ENCODE measurements at regions not wholly inside any gene's neighbourhood (a gene's known extent, or its start where the extent isn't known, plus 50 kb on each side); places are given as distances from the start of the nearest gene placed in this dataset.

GRCh38 chr6:21349834-21350233, 243.7 kb upstream of the SOX4 start:
- Histone ChIP-seq H3K36me3 (ENCODE audit: control insufficient read depth, insufficient read depth, low read length) (no peaks in the 10 kb centered on the region), H3K4me3 (ENCODE audit: low read length) (no peak overlapping the region), H3K27me3 (ENCODE audit: control insufficient read depth, insufficient read depth, low read length) (no peaks in the 10 kb centered on the region), H3K4me1 (ENCODE audit: control insufficient read depth, insufficient read depth, low read length) (0 out of 2 replicates have a peak, but pooled peaks cover 2% of the 10 kb centered on the region), H3K27ac (ENCODE audit: low read length) (no peak overlapping the region), H3K9me3 (ENCODE audit: control insufficient read depth, insufficient read depth, low read length) (no peaks in the 10 kb centered on the region)
- no peak for DNase-seq (ENCODE audit: low read depth, low spot score)
- no CpG with 5 or more reads among the region's 3 CpGs for WGBS (ENCODE audit: insufficient coverage, insufficient read length)

- Histone ChIP-seq H3K4me1 (ENCODE audit: control insufficient read depth, insufficient read depth, low read length) (0 out of 2 replicates have a peak, but pooled peaks cover 2% of the 10 kb centered on the region), H3K9me3 (ENCODE audit: control insufficient read depth, insufficient read depth, low read length) (no peaks in the 10 kb centered on the region), H3K4me3 (ENCODE audit: low read length) (no peak overlapping the region), H3K27ac (ENCODE audit: low read length) (no peak overlapping the region), H3K36me3 (ENCODE audit: control insufficient read depth, insufficient read depth, low read length) (no peaks in the 10 kb centered on the region), H3K27me3 (ENCODE audit: control insufficient read depth, insufficient read depth, low read length) (no peaks in the 10 kb centered on the region)
- WGBS (ENCODE audit: insufficient coverage, insufficient read length): no CpG with 5 or more reads among the region's 5 CpGs
- no peak for DNase-seq (ENCODE audit: low read depth, low spot score)
Measured at GRCh38 chr6:21350926-21351325, 242.6 kb upstream of the SOX4 start.

- WGBS (ENCODE audit: insufficient coverage, insufficient read length): no CpG with 5 or more reads among the region's 2 CpGs
- H3K27ac ChIP-seq (ENCODE audit: low read length): no peak overlapping the region
- H3K36me3 ChIP-seq (ENCODE audit: control insufficient read depth, insufficient read depth, low read length): no peaks in the 10 kb centered on the region
- H3K4me3 ChIP-seq (ENCODE audit: low read length): no peak overlapping the region
- H3K4me1 ChIP-seq (ENCODE audit: control insufficient read depth, insufficient read depth, low read length): 0 out of 2 replicates have a peak, but pooled peaks cover under 1% of the 10 kb centered on the region
- H3K27me3 ChIP-seq (ENCODE audit: control insufficient read depth, insufficient read depth, low read length): no peaks in the 10 kb centered on the region
- no peaks in the 10 kb centered on the region for H3K9me3 ChIP-seq (ENCODE audit: control insufficient read depth, insufficient read depth, low read length)
- no peak for DNase-seq (ENCODE audit: low read depth, low spot score)
Measured at GRCh38 chr6:21352131-21352530, 241.4 kb upstream of the SOX4 start.

GRCh38 chr6:21354805-21355238, 238.7 kb upstream of the SOX4 start:
- no peak for DNase-seq (ENCODE audit: low read depth, low spot score)
- H3K27me3 ChIP-seq (ENCODE audit: control insufficient read depth, insufficient read depth, low read length): no peaks in the 10 kb centered on the region
- no peaks in the 10 kb centered on the region for H3K9me3 ChIP-seq (ENCODE audit: control insufficient read depth, insufficient read depth, low read length)
- H3K36me3 ChIP-seq (ENCODE audit: control insufficient read depth, insufficient read depth, low read length): no peaks in the 10 kb centered on the region
- H3K4me1 ChIP-seq (ENCODE audit: control insufficient read depth, insufficient read depth, low read length): no peaks in the 10 kb centered on the region
- WGBS (ENCODE audit: insufficient coverage, insufficient read length): no CpG with 5 or more reads among the region's 3 CpGs
- H3K27ac ChIP-seq (ENCODE audit: low read length): no peak overlapping the region
- H3K4me3 ChIP-seq (ENCODE audit: low read length): no peak overlapping the region

GRCh38 chr6:21355638-21356037, 237.9 kb upstream of the SOX4 start:
- Histone ChIP-seq H3K27ac (ENCODE audit: low read length) (no peak overlapping the region), H3K36me3 (ENCODE audit: control insufficient read depth, insufficient read depth, low read length) (no peaks in the 10 kb centered on the region), H3K27me3 (ENCODE audit: control insufficient read depth, insufficient read depth, low read length) (no peaks in the 10 kb centered on the region), H3K4me3 (ENCODE audit: low read length) (no peak overlapping the region), H3K4me1 (ENCODE audit: control insufficient read depth, insufficient read depth, low read length) (peaks cover 1% of the 10 kb centered on the region; the same call in 1 of the 2 replicates), H3K9me3 (ENCODE audit: control insufficient read depth, insufficient read depth, low read length) (no peaks in the 10 kb centered on the region)
- DNase-seq (ENCODE audit: low read depth, low spot score): no peak
- WGBS (ENCODE audit: insufficient coverage, insufficient read length): no CpG with 5 or more reads among the region's 4 CpGs

- no peaks in the 10 kb centered on the region for H3K9me3 ChIP-seq (ENCODE audit: control insufficient read depth, insufficient read depth, low read length)
- H3K4me1 ChIP-seq (ENCODE audit: control insufficient read depth, insufficient read depth, low read length): peaks cover 1% of the 10 kb centered on the region; the same call in 1 of the 2 replicates
- DNase-seq (ENCODE audit: low read depth, low spot score): no peak
- no peaks in the 10 kb centered on the region for H3K27me3 ChIP-seq (ENCODE audit: control insufficient read depth, insufficient read depth, low read length)
- no CpG with 5 or more reads among the region's 8 CpGs for WGBS (ENCODE audit: insufficient coverage, insufficient read length)
- no peak overlapping the region for H3K27ac ChIP-seq (ENCODE audit: low read length)
- H3K4me3 ChIP-seq (ENCODE audit: low read length): no peak overlapping the region
- H3K36me3 ChIP-seq (ENCODE audit: control insufficient read depth, insufficient read depth, low read length): no peaks in the 10 kb centered on the region
Measured at GRCh38 chr6:21357262-21357661, 236.3 kb upstream of the SOX4 start.

- no peak overlapping the region for H3K27ac ChIP-seq (ENCODE audit: low read length)
- no CpG with 5 or more reads among the region's 2 CpGs for WGBS (ENCODE audit: insufficient coverage, insufficient read length)
- H3K27me3 ChIP-seq (ENCODE audit: control insufficient read depth, insufficient read depth, low read length): no peaks in the 10 kb centered on the region
- no peak overlapping the region for H3K4me3 ChIP-seq (ENCODE audit: low read length)
- H3K36me3 ChIP-seq (ENCODE audit: control insufficient read depth, insufficient read depth, low read length): no peaks in the 10 kb centered on the region
- no peaks in the 10 kb centered on the region for H3K9me3 ChIP-seq (ENCODE audit: control insufficient read depth, insufficient read depth, low read length)
- peaks cover 1% of the 10 kb centered on the region; the same call in 1 of the 2 replicates for H3K4me1 ChIP-seq (ENCODE audit: control insufficient read depth, insufficient read depth, low read length)
- no peak for DNase-seq (ENCODE audit: low read depth, low spot score)
Measured at GRCh38 chr6:21359926-21360325, 233.6 kb upstream of the SOX4 start.

GRCh38 chr6:21360336-21360735, 233.2 kb upstream of the SOX4 start:
- H3K36me3 ChIP-seq (ENCODE audit: control insufficient read depth, insufficient read depth, low read length): no peaks in the 10 kb centered on the region
- no CpG with 5 or more reads among the region's 6 CpGs for WGBS (ENCODE audit: insufficient coverage, insufficient read length)
- H3K4me3 ChIP-seq (ENCODE audit: low read length): no peak overlapping the region; the same call in 1 of the 2 replicates
- H3K27me3 ChIP-seq (ENCODE audit: control insufficient read depth, insufficient read depth, low read length): no peaks in the 10 kb centered on the region
- no peak overlapping the region for H3K27ac ChIP-seq (ENCODE audit: low read length)
- peaks cover 1% of the 10 kb centered on the region; the same call in 1 of the 2 replicates for H3K4me1 ChIP-seq (ENCODE audit: control insufficient read depth, insufficient read depth, low read length)
- H3K9me3 ChIP-seq (ENCODE audit: control insufficient read depth, insufficient read depth, low read length): no peaks in the 10 kb centered on the region
- DNase-seq (ENCODE audit: low read depth, low spot score): no peak

- WGBS (ENCODE audit: insufficient coverage, insufficient read length): no CpG with 5 or more reads among the region's 4 CpGs
- H3K9me3 ChIP-seq (ENCODE audit: control insufficient read depth, insufficient read depth, low read length): no peaks in the 10 kb centered on the region
- no peak overlapping the region for H3K4me3 ChIP-seq (ENCODE audit: low read length)
- H3K27me3 ChIP-seq (ENCODE audit: control insufficient read depth, insufficient read depth, low read length): no peaks in the 10 kb centered on the region
- H3K27ac ChIP-seq (ENCODE audit: low read length): no peak overlapping the region
- H3K4me1 ChIP-seq (ENCODE audit: control insufficient read depth, insufficient read depth, low read length): peaks cover 2% of the 10 kb centered on the region; the same call in 1 of the 2 replicates
- no peaks in the 10 kb centered on the region for H3K36me3 ChIP-seq (ENCODE audit: control insufficient read depth, insufficient read depth, low read length)
- DNase-seq (ENCODE audit: low read depth, low spot score): no peak
Measured at GRCh38 chr6:21367148-21367547, 226.4 kb upstream of the SOX4 start.

- no peaks in the 10 kb centered on the region for H3K9me3 ChIP-seq (ENCODE audit: control insufficient read depth, insufficient read depth, low read length)
- H3K4me1 ChIP-seq (ENCODE audit: control insufficient read depth, insufficient read depth, low read length): peaks cover 2% of the 10 kb centered on the region; the same call in 1 of the 2 replicates
- WGBS (ENCODE audit: insufficient coverage, insufficient read length): no CpG with 5 or more reads among the region's 3 CpGs
- no peaks in the 10 kb centered on the region for H3K36me3 ChIP-seq (ENCODE audit: control insufficient read depth, insufficient read depth, low read length)
- H3K27me3 ChIP-seq (ENCODE audit: control insufficient read depth, insufficient read depth, low read length): no peaks in the 10 kb centered on the region
- H3K4me3 ChIP-seq (ENCODE audit: low read length): no peak overlapping the region
- no peak overlapping the region for H3K27ac ChIP-seq (ENCODE audit: low read length)
- no peak for DNase-seq (ENCODE audit: low read depth, low spot score)
Measured at GRCh38 chr6:21367649-21368154, 225.8 kb upstream of the SOX4 start.

GRCh38 chr6:21371061-21371460, 222.5 kb upstream of the SOX4 start:
- DNase-seq (ENCODE audit: low read depth, low spot score): no peak
- H3K4me1 ChIP-seq (ENCODE audit: control insufficient read depth, insufficient read depth, low read length): peaks cover 2% of the 10 kb centered on the region; the same call in 1 of the 2 replicates
- WGBS (ENCODE audit: insufficient coverage, insufficient read length): no CpG with 5 or more reads among the region's 1 CpG

More at GRCh38 chr6:21371061-21371460, 222.5 kb upstream of the SOX4 start:
- no peak overlapping the region for H3K27ac ChIP-seq (ENCODE audit: low read length)
- no peaks in the 10 kb centered on the region for H3K27me3 ChIP-seq (ENCODE audit: control insufficient read depth, insufficient read depth, low read length)
- H3K9me3 ChIP-seq (ENCODE audit: control insufficient read depth, insufficient read depth, low read length): no peaks in the 10 kb centered on the region
- H3K4me3 ChIP-seq (ENCODE audit: low read length): no peak overlapping the region
- H3K36me3 ChIP-seq (ENCODE audit: control insufficient read depth, insufficient read depth, low read length): no peaks in the 10 kb centered on the region

All from iPS DF 6.9 (cell line).